ENCODE measurements at regions not wholly inside any gene's neighbourhood (a gene's known extent, or its start where the extent isn't known, plus 50 kb on each side); places are given as distances from the start of the nearest gene placed in this dataset.
"Not testable (repeated sequence)": the region's sequence is repeated elsewhere in the genome, so short reads cannot be mapped to it uniquely, and the experiment has no call there.

- no peak for TF ChIP-seq CTCF (IDR thresholded peaks at IDR 0.05; ENCODE audit: insufficient read depth, low read length, missing control alignments)
- POLR2A ChIA-PET, result no interaction called here
- peak; percentile 24 for DNase-seq (ENCODE audit: low read depth, low spot score)
- no peak overlapping the region for H3K4me3 ChIP-seq (ENCODE audit: low read depth, low read length)
- CTCF ChIA-PET, result interaction anchor here (1.1 kb wide), 1 partner anchor 1079 kb away, joined by 3 read pairs; no protein-coding TSS in a partner anchor
Observed at GRCh38 chr6:22367346-22367745, 70.5 kb upstream of the PRL start.

- TF ChIP-seq CTCF (IDR thresholded peaks at IDR 0.05; ENCODE audit: insufficient read depth, low read length, missing control alignments), result no peak
- no peak for DNase-seq (ENCODE audit: low read depth, low spot score)
- no peak overlapping the region for H3K4me3 ChIP-seq (ENCODE audit: low read depth, low read length)
- POLR2A ChIA-PET, result no interaction called here
- CTCF ChIA-PET, result no interaction called here
Observed at GRCh38 chr6:22368794-22369193, 72.0 kb upstream of the PRL start.

- ChIA-PET POLR2A (no interaction called here), CTCF (interaction anchor here (1.2 kb wide), 1 partner anchor 9 kb away, joined by 3 read pairs; no protein-coding TSS in a partner anchor)
- DNase-seq (ENCODE audit: low read depth, low spot score), result no peak
- TF ChIP-seq CTCF (IDR thresholded peaks at IDR 0.05; ENCODE audit: insufficient read depth, low read length, missing control alignments), result no peak
- H3K4me3 ChIP-seq (ENCODE audit: low read depth, low read length), result no peak overlapping the region
Observed at GRCh38 chr6:22372922-22373321, 76.1 kb upstream of the PRL start.

GRCh38 chr6:22374950-22375349 lies 78.1 kb upstream of the PRL start:
- DNase-seq (ENCODE audit: low read depth, low spot score); POLR2A ChIA-PET; H3K4me3 ChIP-seq (ENCODE audit: low read depth, low read length): not testable (repeated sequence)
- CTCF ChIA-PET, result interaction anchor here (0.6 kb wide), 1 partner anchor 13 kb away, joined by 3 read pairs; no protein-coding TSS in a partner anchor

GRCh38 chr6:22376293-22376692 lies 79.5 kb upstream of the PRL start:
- CTCF ChIA-PET, result not testable (repeated sequence)

GRCh38 chr6:22378536-22378935 lies 81.7 kb upstream of the PRL start:
- CTCF ChIA-PET; DNase-seq (ENCODE audit: low read depth, low spot score); H3K4me3 ChIP-seq (ENCODE audit: low read depth, low read length); POLR2A ChIA-PET: not testable (repeated sequence)

More at GRCh38 chr6:22376293-22376692, 79.5 kb upstream of the PRL start:
- DNase-seq (ENCODE audit: low read depth, low spot score); POLR2A ChIA-PET; H3K4me3 ChIP-seq (ENCODE audit: low read depth, low read length): not testable (repeated sequence)

GRCh38 chr6:22380236-22380635 lies 83.4 kb upstream of the PRL start:
- no peak for TF ChIP-seq CTCF (IDR thresholded peaks at IDR 0.05; ENCODE audit: insufficient read depth, low read length, missing control alignments)

GRCh38 chr6:22381845-22382544 lies 85.2 kb upstream of the PRL start:
- POLR2A ChIA-PET, result no interaction called here
- no peak for DNase-seq (ENCODE audit: low read depth, low spot score)
- CTCF ChIA-PET, result no interaction called here
- no peak for TF ChIP-seq CTCF (IDR thresholded peaks at IDR 0.05; ENCODE audit: insufficient read depth, low read length, missing control alignments)
- no peak overlapping the region for H3K4me3 ChIP-seq (ENCODE audit: low read depth, low read length)

More at GRCh38 chr6:22380236-22380635, 83.4 kb upstream of the PRL start:
- POLR2A ChIA-PET, result no interaction called here
- H3K4me3 ChIP-seq (ENCODE audit: low read depth, low read length), result no peak overlapping the region
- CTCF ChIA-PET, result no interaction called here
- no peak for DNase-seq (ENCODE audit: low read depth, low spot score)

Data from AG04449 (cell line).